WTC11 (cell line): ENCODE measurements at regions not wholly inside any gene's neighbourhood (a gene's known extent, or its start where the extent isn't known, plus 50 kb on each side); places are given as distances from the start of the nearest gene placed in this dataset.

Experiments
- ATF2 ChIP-seq: sonication (generic); formaldehyde crosslinking; IDR thresholded peaks from 2 replicates; pipeline ENCODE4 v1.8.1; 2022; ENCODE audit warnings: low read depth, missing genetic modification reagents, borderline replicate concordance
- ATF3 ChIP-seq: sonication (generic); formaldehyde crosslinking; conservative IDR thresholded peaks from 2 replicates; pipeline ENCODE4 v1.8.1; 2022; ENCODE audit warnings: mild to moderate bottlenecking, missing genetic modification reagents
- CBFB ChIP-seq: sonication (generic); formaldehyde crosslinking; IDR thresholded peaks from 2 replicates; pipeline ENCODE4 v1.8.1; 2022; ENCODE audit warnings: mild to moderate bottlenecking, low read depth, missing genetic modification reagents
- CREB1 ChIP-seq: sonication (generic); formaldehyde crosslinking; IDR thresholded peaks from 2 replicates; pipeline ENCODE4 v1.8.0; 2023; ENCODE audit warnings: mild to moderate bottlenecking, missing genetic modification reagents
- CTCF ChIP-seq: fragments of 200-600 bp; IDR thresholded peaks from 2 replicates; pipeline ENCODE4 v1.8.0; 2022; ENCODE audit warnings: antibody characterized with exemption
- ELF4 ChIP-seq: sonication (generic); formaldehyde crosslinking; IDR thresholded peaks from 2 replicates; pipeline ENCODE4 v1.8.1; 2022; ENCODE audit warnings: low read depth, mild to moderate bottlenecking, moderate library complexity, missing genetic modification reagents
- GRHL2 ChIP-seq: fragments of 250-450 bp; sonication (Bioruptor Pico); IDR thresholded peaks from 2 replicates; pipeline ENCODE4 v1.8.0; 2022; ENCODE audit warnings: mild to moderate bottlenecking, moderate library complexity; ENCODE audit not compliant: insufficient replicate concordance, severe bottlenecking
- KAT7 ChIP-seq: sonication (generic); formaldehyde crosslinking; IDR thresholded peaks from 2 replicates; pipeline ENCODE4 v1.8.1; 2023; ENCODE audit warnings: missing genetic modification reagents, mild to moderate bottlenecking, borderline replicate concordance
- MAX ChIP-seq: sonication (generic); formaldehyde crosslinking; IDR thresholded peaks from 2 replicates; pipeline ENCODE4 v1.8.0; 2022; ENCODE audit warnings: mild to moderate bottlenecking, missing genetic modification reagents
- MXD4 ChIP-seq: fragments of 250-450 bp; sonication (Bioruptor Pico); IDR thresholded peaks from 2 replicates; pipeline ENCODE4 v1.8.0; 2021; ENCODE audit warnings: mild to moderate bottlenecking, moderate library complexity, borderline replicate concordance
- NR1H2 ChIP-seq: sonication (generic); formaldehyde crosslinking; IDR thresholded peaks from 2 replicates; pipeline ENCODE4 v1.9.0; 2021; ENCODE audit warnings: mild to moderate bottlenecking, moderate library complexity, missing genetic modification reagents
- ZNF232 ChIP-seq: sonication (generic); formaldehyde crosslinking; IDR thresholded peaks from 2 replicates; pipeline ENCODE4 v1.8.0; 2022; ENCODE audit warnings: mild to moderate bottlenecking, missing genetic modification reagents
- TF ChIP-seq, protein P1 (sequence below): sonication (generic); formaldehyde crosslinking; IDR thresholded peaks from 2 replicates; pipeline ENCODE4 v1.8.0; 2022; ENCODE audit warnings: mild to moderate bottlenecking, missing genetic modification reagents

GRCh38 chr18:76133873-76134272 lies 361.2 kb downstream of the ZNF516 start:
- TF ChIP-seq ELF4 (CRISPR knock-in tag): no peak
- TF ChIP-seq MAX (CRISPR knock-in tag): no peak
- no peak for TF ChIP-seq CREB1
- no peak for TF ChIP-seq CTCF
- TF ChIP-seq MXD4: no peak
- no peak for TF ChIP-seq KAT7 (CRISPR knock-in tag)
- TF ChIP-seq GRHL2 (CRISPR knock-in tag): no peak
- TF ChIP-seq, protein P1, sequence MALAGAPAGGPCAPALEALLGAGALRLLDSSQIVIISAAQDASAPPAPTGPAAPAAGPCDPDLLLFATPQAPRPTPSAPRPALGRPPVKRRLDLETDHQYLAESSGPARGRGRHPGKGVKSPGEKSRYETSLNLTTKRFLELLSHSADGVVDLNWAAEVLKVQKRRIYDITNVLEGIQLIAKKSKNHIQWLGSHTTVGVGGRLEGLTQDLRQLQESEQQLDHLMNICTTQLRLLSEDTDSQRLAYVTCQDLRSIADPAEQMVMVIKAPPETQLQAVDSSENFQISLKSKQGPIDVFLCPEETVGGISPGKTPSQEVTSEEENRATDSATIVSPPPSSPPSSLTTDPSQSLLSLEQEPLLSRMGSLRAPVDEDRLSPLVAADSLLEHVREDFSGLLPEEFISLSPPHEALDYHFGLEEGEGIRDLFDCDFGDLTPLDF: no peak
- no peak for TF ChIP-seq ZNF232 (CRISPR knock-in tag)
- no peak for TF ChIP-seq ATF3 (CRISPR knock-in tag)
- TF ChIP-seq ATF2 (CRISPR knock-in tag): no peak
- no peak for TF ChIP-seq NR1H2 (CRISPR knock-in tag)
- TF ChIP-seq CBFB (CRISPR knock-in tag): no peak
